ENCODE measurements at regions not wholly inside any gene's neighbourhood (a gene's known extent, or its start where the extent isn't known, plus 50 kb on each side); places are given as distances from the start of the nearest gene placed in this dataset.

GRCh38 chr6:138682704-138683527 is 90.7 kb upstream of the CCDC28A start:
- TF ChIP-seq ATF3 (CRISPR knock-in tag; conservative IDR thresholded peaks at IDR 0.05), result no peak
- no peak for TF ChIP-seq ELF4 (CRISPR knock-in tag; IDR thresholded peaks at IDR 0.05; ENCODE audit: low read depth)
- TF ChIP-seq ZNF232 (CRISPR knock-in tag; IDR thresholded peaks at IDR 0.05), result no peak
- no peak for TF ChIP-seq CTCF (IDR thresholded peaks at IDR 0.05)
- TF ChIP-seq ZBTB43 (CRISPR knock-in tag; IDR thresholded peaks at IDR 0.05), result no peak
- TF ChIP-seq E2F1 (CRISPR knock-in tag; IDR thresholded peaks at IDR 0.05), result no peak
- no peak for TF ChIP-seq JUN (CRISPR knock-in tag; IDR thresholded peaks at IDR 0.05)
- no peak for TF ChIP-seq AFF4 (CRISPR knock-in tag; IDR thresholded peaks at IDR 0.05; ENCODE audit: borderline replicate concordance)
- no peak for TF ChIP-seq ZNF263 (CRISPR knock-in tag; IDR thresholded peaks at IDR 0.05; ENCODE audit: low read depth)
- TF ChIP-seq ZNF416 (CRISPR knock-in tag; IDR thresholded peaks at IDR 0.05), result no peak

All from WTC11 (cell line).